ENCODE measurements at regions not wholly inside any gene's neighbourhood (a gene's known extent, or its start where the extent isn't known, plus 50 kb on each side); places are given as distances from the start of the nearest gene placed in this dataset.
A peak's percentile ranks its signal among the peaks of the same experiment; 100 is the strongest.

- no peak for TF ChIP-seq ADNP (CRISPR knock-in tag; IDR thresholded peaks at IDR 0.05)
- no peak for TF ChIP-seq CCDC6 (CRISPR knock-in tag; IDR thresholded peaks at IDR 0.05)
- TF ChIP-seq MED1 (CRISPR knock-in tag; IDR thresholded peaks at IDR 0.05), result peak; percentile 83
- no peak for TF ChIP-seq ZNF414 (CRISPR knock-in tag; IDR thresholded peaks at IDR 0.05)
- TF ChIP-seq ZNF569 (CRISPR knock-in tag; IDR thresholded peaks at IDR 0.05; ENCODE audit: borderline replicate concordance), result no peak
- peak; percentile 94 for TF ChIP-seq NFIC (IDR thresholded peaks at IDR 0.05; ENCODE audit: low read length)
- no peak for TF ChIP-seq ZFAT (CRISPR knock-in tag; conservative IDR thresholded peaks at IDR 0.05)
- no peak for TF ChIP-seq ZBTB44 (CRISPR knock-in tag; IDR thresholded peaks at IDR 0.05)
- TF ChIP-seq CBX2 (IDR thresholded peaks at IDR 0.05; ENCODE audit: low read depth, low read length), result no peak
- no peak for TF ChIP-seq CBX2 (CRISPR knock-in tag; IDR thresholded peaks at IDR 0.05; ENCODE audit: low read depth)
- TF ChIP-seq ZNF639 (CRISPR knock-in tag; conservative IDR thresholded peaks at IDR 0.05), result no peak
- TF ChIP-seq ZIK1 (CRISPR knock-in tag; IDR thresholded peaks at IDR 0.05; ENCODE audit: borderline replicate concordance, low read depth), result no peak
- TF ChIP-seq NRL (CRISPR knock-in tag; IDR thresholded peaks at IDR 0.05; ENCODE audit: borderline replicate concordance), result no peak
- TF ChIP-seq FOXC1 (CRISPR knock-in tag; IDR thresholded peaks at IDR 0.05; ENCODE audit: borderline replicate concordance), result no peak
- no peak for TF ChIP-seq MED8 (CRISPR knock-in tag; IDR thresholded peaks at IDR 0.05; ENCODE audit: insufficient replicate concordance)
- TF ChIP-seq NCOA1 (CRISPR knock-in tag; IDR thresholded peaks at IDR 0.05), result no peak; the same call in 1 of the 2 replicates
- TF ChIP-seq NFKBIZ (CRISPR knock-in tag; IDR thresholded peaks at IDR 0.05), result 0 out of 2 replicates have a peak, but pooled peaks have one; percentile 60
- TF ChIP-seq FOSL2 (CRISPR knock-in tag; IDR thresholded peaks at IDR 0.05), result peak; percentile 64
- no peak for TF ChIP-seq KLF13 (CRISPR knock-in tag; IDR thresholded peaks at IDR 0.05)
- TF ChIP-seq SMC3 (IDR thresholded peaks at IDR 0.05; ENCODE audit: low read length), result peak; percentile 14
- no peak; the same call in 1 of the 2 replicates for TF ChIP-seq FOXP1 (IDR thresholded peaks at IDR 0.05)
- peak; percentile 77 for TF ChIP-seq FOXP1 (CRISPR knock-in tag; IDR thresholded peaks at IDR 0.05)
- TF ChIP-seq ZNF740 (CRISPR knock-in tag; IDR thresholded peaks at IDR 0.05), result no peak
- TF ChIP-seq ZNF598 (CRISPR knock-in tag; IDR thresholded peaks at IDR 0.05; ENCODE audit: borderline replicate concordance), result no peak
- TF ChIP-seq JDP2 (CRISPR knock-in tag; IDR thresholded peaks at IDR 0.05; ENCODE audit: borderline replicate concordance), result no peak
- no peak for TF ChIP-seq ZFP90 (CRISPR knock-in tag; IDR thresholded peaks at IDR 0.05; ENCODE audit: borderline replicate concordance)
- no peak for TF ChIP-seq TERF1 (CRISPR knock-in tag; IDR thresholded peaks at IDR 0.05)
- TF ChIP-seq KMT2A (CRISPR knock-in tag; IDR thresholded peaks at IDR 0.05), result no peak
Measured at GRCh38 chr4:12933760-12934221, 550.3 kb downstream of the RAB28 start (continued).

Measured in HepG2 (cell line).